ENCODE measurements at regions not wholly inside any gene's neighbourhood (a gene's known extent, or its start where the extent isn't known, plus 50 kb on each side); places are given as distances from the start of the nearest gene placed in this dataset.
"Not testable (repeated sequence)": the region's sequence is repeated elsewhere in the genome, so short reads cannot be mapped to it uniquely, and the experiment has no call there.

DNA sequence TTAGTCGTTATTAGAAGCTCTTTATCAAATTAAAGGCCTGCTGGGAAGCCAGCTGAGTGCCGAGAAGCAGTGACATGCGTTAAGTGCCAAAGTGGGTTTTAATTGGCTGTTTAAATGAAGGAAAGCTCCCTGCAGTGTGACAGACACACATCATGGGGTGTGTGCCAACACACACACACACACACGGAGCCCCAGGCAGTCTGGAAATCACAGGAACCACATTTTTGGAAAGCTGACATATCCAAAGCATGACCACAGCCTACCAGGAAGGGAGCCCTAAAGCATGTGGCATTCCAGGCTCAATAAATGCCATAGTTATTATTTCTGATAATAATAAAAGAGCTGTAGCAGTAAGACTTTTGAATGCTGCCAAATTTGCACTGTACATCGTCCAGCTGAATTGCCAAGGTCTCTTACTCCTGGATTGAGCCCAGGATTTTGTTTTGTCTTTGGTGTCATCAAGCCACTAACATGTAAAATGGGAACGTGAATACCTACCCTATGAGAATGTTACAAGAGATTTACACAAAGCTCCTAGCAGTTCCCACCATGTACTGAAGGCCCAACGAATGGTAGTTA is 135.1 kb downstream of the TMEM30B start:
- no peak for DNase-seq
- Mint-ChIP-seq H3K9me3 (peaks cover 51% of the 10 kb centered on the region), H3K27ac (no peak overlapping the region), H3K27me3 (ENCODE audit: low read depth, poor library complexity) (peaks cover 5% of the 10 kb centered on the region), H3K4me3 (no peak overlapping the region), H3K36me3 (ENCODE audit: low read depth) (peaks cover 31% of the 10 kb centered on the region), H3K4me1 (peaks cover 43% of the 10 kb centered on the region)
- TF ChIP-seq, protein P1, sequence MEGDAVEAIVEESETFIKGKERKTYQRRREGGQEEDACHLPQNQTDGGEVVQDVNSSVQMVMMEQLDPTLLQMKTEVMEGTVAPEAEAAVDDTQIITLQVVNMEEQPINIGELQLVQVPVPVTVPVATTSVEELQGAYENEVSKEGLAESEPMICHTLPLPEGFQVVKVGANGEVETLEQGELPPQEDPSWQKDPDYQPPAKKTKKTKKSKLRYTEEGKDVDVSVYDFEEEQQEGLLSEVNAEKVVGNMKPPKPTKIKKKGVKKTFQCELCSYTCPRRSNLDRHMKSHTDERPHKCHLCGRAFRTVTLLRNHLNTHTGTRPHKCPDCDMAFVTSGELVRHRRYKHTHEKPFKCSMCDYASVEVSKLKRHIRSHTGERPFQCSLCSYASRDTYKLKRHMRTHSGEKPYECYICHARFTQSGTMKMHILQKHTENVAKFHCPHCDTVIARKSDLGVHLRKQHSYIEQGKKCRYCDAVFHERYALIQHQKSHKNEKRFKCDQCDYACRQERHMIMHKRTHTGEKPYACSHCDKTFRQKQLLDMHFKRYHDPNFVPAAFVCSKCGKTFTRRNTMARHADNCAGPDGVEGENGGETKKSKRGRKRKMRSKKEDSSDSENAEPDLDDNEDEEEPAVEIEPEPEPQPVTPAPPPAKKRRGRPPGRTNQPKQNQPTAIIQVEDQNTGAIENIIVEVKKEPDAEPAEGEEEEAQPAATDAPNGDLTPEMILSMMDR (IDR thresholded peaks at IDR 0.05): no peak

DNA sequence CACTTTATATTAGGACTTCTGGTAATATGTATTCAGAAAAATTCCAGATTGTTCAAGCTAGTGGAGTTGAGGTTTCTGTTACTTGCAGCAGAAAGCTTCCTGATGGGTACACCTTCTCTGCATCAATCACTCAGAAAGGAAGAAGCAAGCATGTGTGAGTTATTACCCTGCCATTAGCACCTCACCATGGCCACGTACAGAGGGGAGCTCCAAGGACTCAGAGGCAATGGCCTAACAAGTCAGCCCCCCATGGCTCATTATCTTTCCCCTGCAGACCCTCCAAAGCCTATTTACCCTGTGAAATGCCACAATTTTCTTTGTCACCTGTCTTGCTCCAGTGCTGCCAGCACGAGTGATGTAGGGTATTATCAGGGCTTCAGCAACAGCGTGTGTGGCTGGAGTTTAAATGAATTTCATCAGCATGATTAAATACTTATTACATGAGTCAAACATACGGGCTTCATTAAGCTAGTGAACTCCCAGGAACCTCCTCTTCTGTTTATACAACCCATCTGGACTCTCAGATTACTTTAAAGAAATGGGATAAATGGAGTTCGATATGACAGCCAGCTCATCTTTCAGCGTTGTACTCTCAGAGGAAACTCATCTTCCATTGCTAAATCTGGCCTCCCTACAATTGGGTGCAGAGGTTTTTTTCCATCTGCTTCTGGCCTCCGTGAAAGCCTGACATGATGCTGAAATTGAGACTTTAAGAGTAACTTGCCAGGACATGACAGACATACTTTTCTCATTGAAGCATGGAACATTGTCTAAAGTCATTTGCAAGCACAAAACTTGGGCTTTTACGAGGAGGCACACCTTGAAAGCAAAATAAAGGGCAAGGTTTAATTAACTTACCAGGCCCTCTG is 135.9 kb downstream of the TMEM30B start:
- Mint-ChIP-seq H3K9me3 (peaks cover 59% of the 10 kb centered on the region), H3K4me1 (peaks cover 39% of the 10 kb centered on the region), H3K27me3 (ENCODE audit: low read depth, poor library complexity) (peaks cover 5% of the 10 kb centered on the region), H3K4me3 (no peak overlapping the region), H3K27ac (peak overlapping the region; percentile 19), H3K36me3 (ENCODE audit: low read depth) (peaks cover 36% of the 10 kb centered on the region)
- DNase-seq: no peak
- TF ChIP-seq, protein P1 (IDR thresholded peaks at IDR 0.05): no peak

DNA sequence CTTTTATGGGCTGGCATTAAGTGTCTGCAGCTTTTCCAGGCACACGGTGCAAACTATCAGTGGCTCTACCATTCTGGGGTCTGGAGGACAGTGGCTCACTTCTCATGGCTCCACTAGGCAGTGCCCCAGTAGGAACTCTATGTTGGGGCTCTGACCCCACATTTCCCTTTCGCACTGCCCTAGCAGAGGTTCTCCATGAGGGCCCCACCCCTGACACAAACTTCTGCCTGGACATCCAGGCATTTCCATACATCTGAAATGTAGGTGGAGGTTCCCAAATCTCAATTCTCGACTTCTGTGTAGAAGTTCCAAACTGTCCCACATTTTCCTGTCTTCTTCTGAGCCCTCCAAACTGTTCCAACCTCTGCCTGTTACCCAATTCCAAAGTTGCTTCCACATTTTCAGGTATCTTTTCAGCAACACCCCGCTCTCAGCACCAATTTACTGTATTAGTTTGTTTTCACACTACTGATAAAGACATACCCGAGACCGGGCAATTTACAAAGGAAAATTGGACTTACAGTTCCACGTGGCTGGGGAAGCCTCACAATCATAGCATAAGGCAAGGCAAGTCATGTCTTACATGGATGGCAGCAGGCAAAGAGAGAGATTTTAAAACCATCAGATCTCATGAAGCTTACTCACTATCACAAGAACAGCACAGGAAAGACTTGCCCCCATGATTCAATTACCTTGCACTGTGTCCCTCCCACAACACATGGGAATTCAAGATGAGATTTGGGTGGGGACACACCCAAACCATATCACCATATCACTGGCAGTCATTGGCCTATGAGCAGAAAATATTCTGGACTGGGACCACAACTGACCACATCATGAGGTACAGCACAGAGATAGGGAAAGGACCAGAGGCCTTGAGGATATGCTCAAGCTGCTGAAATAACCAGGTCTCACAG is 136.8 kb downstream of the TMEM30B start:
- not testable (repeated sequence) for H3K27me3 Mint-ChIP-seq (ENCODE audit: low read depth, poor library complexity); DNase-seq; H3K4me3 Mint-ChIP-seq; H3K27ac Mint-ChIP-seq
- H3K4me1 Mint-ChIP-seq: peaks cover 30% of the 10 kb centered on the region
- H3K36me3 Mint-ChIP-seq (ENCODE audit: low read depth): peaks cover 36% of the 10 kb centered on the region
- H3K9me3 Mint-ChIP-seq: peaks cover 64% of the 10 kb centered on the region

DNA sequence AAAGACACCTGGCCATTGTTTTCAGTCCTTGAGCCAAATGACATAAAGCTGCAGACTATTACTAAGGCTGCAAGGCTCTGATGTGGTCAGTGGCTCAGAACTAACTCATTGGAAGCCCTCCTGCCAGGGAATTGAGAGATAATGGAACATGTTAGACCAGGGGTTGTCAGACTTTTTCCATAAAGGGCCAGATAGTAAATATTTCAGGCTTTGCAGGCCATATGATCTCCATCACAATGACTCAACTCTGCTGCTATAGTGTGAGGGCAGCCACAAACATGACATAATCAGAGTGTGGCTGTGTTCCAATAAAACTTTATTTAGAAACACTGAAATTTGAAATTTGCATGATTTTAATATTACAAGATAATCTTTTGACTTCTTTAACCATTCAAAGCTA is 140.3 kb downstream of the TMEM30B start:
- Mint-ChIP-seq H3K27me3 (ENCODE audit: low read depth, poor library complexity) (peaks cover 15% of the 10 kb centered on the region), H3K4me1 (peaks cover 6% of the 10 kb centered on the region), H3K36me3 (ENCODE audit: low read depth) (peaks cover 67% of the 10 kb centered on the region), H3K4me3 (no peak overlapping the region), H3K27ac (no peak overlapping the region), H3K9me3 (peaks cover 94% of the 10 kb centered on the region)
- no peak for DNase-seq
- TF ChIP-seq, protein P1 (IDR thresholded peaks at IDR 0.05): no peak

DNA sequence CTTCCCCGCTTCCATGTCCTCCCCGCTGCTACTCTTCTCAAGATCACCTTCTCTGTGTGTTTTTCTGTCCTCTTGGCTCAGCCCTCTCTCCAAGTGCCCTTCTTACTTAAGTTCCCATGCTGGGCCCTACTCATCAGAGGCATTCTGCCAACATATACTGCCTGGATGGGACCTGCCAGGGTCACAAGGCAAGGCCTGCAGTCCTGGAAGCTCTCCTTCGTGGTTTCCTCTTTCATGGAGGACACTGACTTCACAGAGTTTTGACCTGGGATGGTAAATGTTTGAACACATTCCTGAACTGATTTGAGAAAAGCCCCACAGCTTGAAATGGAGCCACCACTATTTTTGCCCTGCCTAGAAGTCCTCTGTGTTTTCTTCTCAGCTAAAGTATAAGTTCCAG is 140.9 kb downstream of the TMEM30B start:
- H3K4me1 Mint-ChIP-seq: peaks cover 6% of the 10 kb centered on the region
- H3K4me3 Mint-ChIP-seq: no peak overlapping the region
- H3K27ac Mint-ChIP-seq: no peak overlapping the region
- H3K27me3 Mint-ChIP-seq (ENCODE audit: low read depth, poor library complexity): peaks cover 15% of the 10 kb centered on the region
- peaks cover 94% of the 10 kb centered on the region for H3K9me3 Mint-ChIP-seq
- TF ChIP-seq, protein P1 (IDR thresholded peaks at IDR 0.05): no peak
- peaks cover 67% of the 10 kb centered on the region for H3K36me3 Mint-ChIP-seq (ENCODE audit: low read depth)
- no peak for DNase-seq

Measured in nephron progenitor cell (in vitro differentiated cells).